ENCODE measurements at regions not wholly inside any gene's neighbourhood (a gene's known extent, or its start where the extent isn't known, plus 50 kb on each side); places are given as distances from the start of the nearest gene placed in this dataset.

- no peak for TF ChIP-seq REST (IDR thresholded peaks at IDR 0.05; ENCODE audit: insufficient replicate concordance, low read depth)
- TF ChIP-seq, protein P1, sequence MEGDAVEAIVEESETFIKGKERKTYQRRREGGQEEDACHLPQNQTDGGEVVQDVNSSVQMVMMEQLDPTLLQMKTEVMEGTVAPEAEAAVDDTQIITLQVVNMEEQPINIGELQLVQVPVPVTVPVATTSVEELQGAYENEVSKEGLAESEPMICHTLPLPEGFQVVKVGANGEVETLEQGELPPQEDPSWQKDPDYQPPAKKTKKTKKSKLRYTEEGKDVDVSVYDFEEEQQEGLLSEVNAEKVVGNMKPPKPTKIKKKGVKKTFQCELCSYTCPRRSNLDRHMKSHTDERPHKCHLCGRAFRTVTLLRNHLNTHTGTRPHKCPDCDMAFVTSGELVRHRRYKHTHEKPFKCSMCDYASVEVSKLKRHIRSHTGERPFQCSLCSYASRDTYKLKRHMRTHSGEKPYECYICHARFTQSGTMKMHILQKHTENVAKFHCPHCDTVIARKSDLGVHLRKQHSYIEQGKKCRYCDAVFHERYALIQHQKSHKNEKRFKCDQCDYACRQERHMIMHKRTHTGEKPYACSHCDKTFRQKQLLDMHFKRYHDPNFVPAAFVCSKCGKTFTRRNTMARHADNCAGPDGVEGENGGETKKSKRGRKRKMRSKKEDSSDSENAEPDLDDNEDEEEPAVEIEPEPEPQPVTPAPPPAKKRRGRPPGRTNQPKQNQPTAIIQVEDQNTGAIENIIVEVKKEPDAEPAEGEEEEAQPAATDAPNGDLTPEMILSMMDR (IDR thresholded peaks at IDR 0.05; ENCODE audit: insufficient read depth, low read length): no peak
- TF ChIP-seq POLR2AphosphoS5 (IDR thresholded peaks at IDR 0.05; ENCODE audit: low read depth): no peak
- TF ChIP-seq GABPA (IDR thresholded peaks at IDR 0.05; ENCODE audit: low read depth): no peak
Observed at GRCh38 chr1:185432948-185433347, 115.9 kb upstream of the IVNS1ABP start.

Measured in HL-60 (cell line).